HG03139 (cell line): ENCODE measurements at regions not wholly inside any gene's neighbourhood (a gene's known extent, or its start where the extent isn't known, plus 50 kb on each side); places are given as distances from the start of the nearest gene placed in this dataset.
A peak's percentile ranks its signal among the peaks of the same experiment; 100 is the strongest.

ENCODE experiments used
- ATAC-seq: cut with Tn5 transposase; IDR thresholded peaks from one replicate; pipeline ENCODE4 v1.9.1; 2021; ENCODE audit not compliant: unreplicated experiment

DNA sequence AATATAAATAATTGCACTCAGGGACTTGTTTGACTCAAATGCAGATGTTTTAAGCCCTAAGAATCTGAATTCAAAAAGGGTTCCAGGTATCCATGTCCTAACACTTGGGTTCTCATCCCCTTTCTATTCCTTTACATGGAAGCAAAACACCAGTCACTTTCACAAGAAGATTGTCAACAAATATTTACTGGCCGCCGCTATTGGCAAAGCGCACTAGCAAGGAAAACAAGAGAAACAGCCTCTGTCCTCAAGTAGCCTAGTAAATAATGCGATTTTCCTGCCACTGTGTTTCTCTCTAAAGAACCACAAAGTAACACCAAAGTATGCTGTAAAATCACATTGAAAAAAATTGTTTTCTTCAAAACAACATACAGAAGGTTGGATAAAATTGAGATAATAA lies 66.7 kb upstream of the EZH2 start:
- ATAC-seq: no peak

DNA sequence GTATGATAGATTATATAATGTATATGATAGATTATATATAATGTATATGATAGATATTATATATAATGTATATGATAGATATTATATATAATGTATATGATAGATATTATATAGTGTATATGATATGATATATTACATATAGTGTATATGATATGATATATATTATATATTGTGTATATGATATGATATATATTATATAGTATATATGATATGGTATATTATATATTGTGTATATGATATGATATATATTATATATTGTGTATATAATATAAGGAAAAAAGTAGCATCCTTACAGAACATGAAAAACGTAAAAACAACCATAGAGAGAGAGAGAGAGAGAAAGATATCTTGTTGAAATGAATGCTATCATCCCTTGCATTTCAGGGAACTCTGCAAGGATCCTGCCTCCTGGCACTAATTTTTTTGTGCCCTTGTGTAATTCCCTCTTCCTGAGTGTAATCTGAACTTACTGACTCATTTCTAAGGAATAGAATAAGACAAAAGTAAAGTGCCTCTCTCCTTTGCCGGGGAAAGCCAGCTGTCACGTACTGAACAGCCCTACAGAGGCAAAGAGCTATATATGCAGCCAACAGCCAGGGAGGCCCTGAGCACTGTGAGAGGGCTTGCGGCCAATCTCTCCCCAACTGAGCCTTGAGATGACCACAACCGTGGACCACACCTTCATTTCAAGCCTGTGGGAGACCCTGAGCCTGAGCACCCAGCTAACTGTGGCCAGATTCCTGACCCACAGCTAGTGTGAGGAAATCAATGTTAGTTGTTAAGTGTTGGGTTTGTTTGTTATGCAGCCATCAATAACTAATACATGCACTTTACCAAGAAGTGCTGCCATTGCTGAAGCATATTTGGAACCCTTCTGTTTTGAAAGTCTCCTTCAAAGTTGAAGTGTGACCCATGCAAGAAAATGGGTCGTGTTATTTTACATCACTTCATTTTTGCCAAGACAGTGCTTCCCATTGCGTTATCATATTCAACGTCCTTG lies 61.1 kb upstream of the EZH2 start:
- no peak for ATAC-seq

DNA sequence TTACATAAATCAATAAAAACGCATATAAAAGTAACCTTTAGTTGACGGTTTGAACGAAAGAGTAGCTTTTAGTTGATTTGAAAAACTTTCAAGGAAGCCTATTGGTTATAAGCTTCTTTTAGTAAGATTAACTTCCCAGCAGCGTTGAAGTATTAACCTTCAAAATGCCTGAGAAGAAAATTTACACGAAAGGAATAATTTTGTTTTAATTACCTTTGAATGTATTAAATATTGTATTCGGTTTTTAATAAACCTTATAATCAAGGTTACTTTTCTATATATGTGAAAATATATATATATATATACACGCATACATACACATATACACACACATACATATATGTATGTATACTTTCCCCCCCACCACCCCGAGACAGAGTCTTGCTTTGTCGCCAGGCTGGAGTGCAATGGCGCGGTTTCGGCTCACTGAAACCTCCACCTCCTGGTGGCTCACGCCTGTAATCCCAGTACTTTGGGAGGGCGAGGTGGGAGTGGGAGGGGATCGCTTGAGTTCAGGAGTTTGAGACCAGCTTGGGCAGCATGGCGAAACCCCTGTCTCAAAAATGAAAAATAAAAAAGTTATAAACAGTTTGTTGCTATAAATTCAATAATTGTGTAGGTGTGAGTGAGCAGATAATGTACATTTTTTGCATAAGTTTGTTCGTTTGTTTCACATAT lies 57.6 kb upstream of the EZH2 start:
- peak; percentile 4 for ATAC-seq

DNA sequence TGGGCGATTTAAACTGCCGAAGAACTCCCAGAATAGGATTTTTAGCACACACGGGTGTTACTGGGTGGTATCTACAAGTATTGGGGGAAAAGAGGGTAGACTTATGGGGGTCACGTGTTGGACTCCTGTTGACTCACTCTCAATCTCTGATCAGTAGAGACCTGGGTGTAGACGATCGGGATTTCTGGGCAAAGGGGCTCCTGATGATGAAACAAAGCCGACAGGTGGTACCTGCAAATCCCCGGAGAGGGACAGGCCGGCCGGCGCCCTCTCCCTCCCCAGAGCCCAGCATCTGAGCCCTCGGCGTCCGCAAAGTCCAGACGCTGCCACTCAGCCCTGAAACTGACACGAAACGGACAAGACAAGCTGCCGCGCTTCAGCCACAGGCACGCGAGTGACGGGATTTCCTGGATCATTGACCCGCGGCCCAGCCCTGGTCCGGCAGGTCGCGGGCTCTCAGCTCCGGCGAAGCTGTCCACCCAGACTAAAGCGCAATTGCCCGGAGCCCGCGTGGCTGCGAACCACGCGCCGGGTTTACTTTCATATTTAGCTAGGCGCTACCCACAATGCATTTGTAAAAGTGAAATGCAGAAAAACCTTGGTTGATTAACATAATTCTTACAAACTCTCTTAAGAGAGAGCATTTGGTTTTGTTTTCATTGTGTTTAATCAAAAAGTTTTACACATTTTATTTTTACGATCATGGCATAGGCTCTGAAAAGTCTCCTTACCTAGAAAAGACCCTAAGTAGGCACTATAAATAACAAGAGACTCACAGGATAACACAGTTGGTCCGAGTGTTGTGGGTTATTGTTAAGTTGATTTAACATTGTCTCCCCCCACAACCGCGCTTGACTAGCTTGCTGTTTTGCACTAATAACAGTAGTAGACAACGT lies 56.9 kb upstream of the EZH2 start:
- ATAC-seq: peak; percentile 66

DNA sequence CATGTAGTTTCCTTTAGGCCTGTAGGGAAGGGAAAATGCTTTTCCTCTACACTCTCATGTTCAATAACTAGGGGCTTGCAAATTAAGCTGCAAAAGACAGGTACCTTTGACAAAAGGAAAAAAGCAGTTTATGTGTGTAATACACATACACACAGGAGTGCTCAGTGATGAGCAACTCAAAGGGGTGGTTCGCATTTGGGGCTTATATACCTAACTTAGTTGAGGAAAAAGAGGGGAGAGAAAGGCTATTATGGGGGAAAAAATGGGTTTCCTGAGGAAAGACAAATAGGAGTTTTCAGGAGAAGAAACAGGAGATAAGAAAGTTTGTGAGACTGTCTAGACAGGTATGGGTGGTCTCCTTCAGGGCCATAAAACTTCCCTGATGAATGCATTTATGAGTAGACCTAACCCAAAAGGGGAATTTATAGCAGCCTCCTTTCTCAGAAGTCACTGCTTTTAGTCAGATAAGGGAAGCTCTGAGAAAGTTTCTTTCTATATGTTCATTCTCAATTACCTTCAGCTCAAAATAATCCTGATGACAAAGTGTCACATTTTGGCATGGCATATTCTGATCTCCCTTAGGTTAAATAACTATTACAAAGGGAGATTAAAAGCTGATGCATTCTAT lies 55.2 kb upstream of the EZH2 start:
- no peak for ATAC-seq

DNA sequence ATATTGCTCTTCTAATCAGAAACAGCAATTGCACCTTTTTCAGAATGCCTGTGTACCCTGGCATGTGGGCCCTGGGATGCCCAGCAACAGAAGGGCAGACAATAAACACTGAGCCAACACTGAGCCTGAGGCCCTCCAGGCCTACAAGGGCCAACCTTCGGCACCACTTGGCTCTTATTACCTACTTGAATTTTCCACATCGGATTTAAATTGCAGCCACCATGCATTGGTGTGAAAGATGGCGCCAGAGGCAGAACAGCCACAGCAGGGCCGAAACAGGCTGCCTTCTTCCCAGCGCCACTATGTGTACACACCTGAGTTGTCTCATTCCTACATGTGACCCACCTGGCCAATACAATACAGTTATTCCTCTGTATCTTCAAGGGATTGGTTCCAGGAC lies 51.4 kb upstream of the EZH2 start:
- no peak for ATAC-seq
